ENCODE measurements at regions not wholly inside any gene's neighbourhood (a gene's known extent, or its start where the extent isn't known, plus 50 kb on each side); places are given as distances from the start of the nearest gene placed in this dataset.
"Not testable (repeated sequence)": the region's sequence is repeated elsewhere in the genome, so short reads cannot be mapped to it uniquely, and the experiment has no call there.

DNA sequence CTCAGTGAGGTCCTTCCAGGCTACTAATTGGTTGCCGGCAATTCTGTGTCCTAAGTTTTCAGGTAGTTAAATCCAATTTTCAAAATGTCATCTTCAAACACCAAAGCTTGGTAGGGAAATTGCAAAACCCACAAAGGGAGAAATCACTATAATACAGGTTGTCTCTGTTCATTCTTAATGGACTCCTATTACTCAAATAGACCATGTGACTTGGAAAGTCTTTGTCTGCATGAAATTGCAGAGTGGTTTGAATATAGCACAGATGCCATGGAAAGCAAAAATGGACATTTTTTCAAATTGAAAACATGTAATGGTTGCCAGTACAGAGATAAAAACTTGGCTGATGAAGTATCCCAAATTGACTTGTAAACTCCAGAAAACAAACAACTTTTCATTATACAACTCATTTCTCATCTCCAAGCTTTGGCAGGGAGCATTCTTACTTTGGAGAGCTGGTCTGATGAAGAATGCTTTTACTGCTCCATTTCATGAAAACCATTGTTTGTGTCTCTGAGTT lies 169.5 kb upstream of the PKN2 start:
- H3K27ac Mint-ChIP-seq = no peak overlapping the region
- H3K9me3 ChIP-seq (ENCODE audit: control insufficient read depth in 1 of 2, insufficient read depth in 1 of 2, low read length in 2 of 2) = no peaks in the 10 kb centered on the region
- intact Hi-C loops (cut with DNase I, micrococcal nuclease) = no loop called here
- no peaks in the 10 kb centered on the region for H3K4me1 Mint-ChIP-seq (ENCODE audit: low read depth)
- CTCF ChIA-PET = no interaction called here
- H3K4me3 ChIP-seq (ENCODE audit: low read length) = no peak overlapping the region
- no peaks in the 10 kb centered on the region for H3K4me1 ChIP-seq (ENCODE audit: insufficient read depth, low read length)
- H3K36me3 Mint-ChIP-seq (ENCODE audit: low read depth) = no peaks in the 10 kb centered on the region
- DNase-seq (no peak), ATAC-seq (ENCODE audit: poor library complexity) (no peak)
- no peak overlapping the region for H3K27ac ChIP-seq (ENCODE audit: low read depth in 1 of 2, low read length in 2 of 2)
- POLR2A ChIA-PET = no interaction called here
- peaks cover 3 to 8% of the 10 kb centered on the region in 2 experiments for H3K27me3 ChIP-seq (ENCODE audit: control insufficient read depth in 1 of 2, insufficient read depth in 2 of 2, low read length in 2 of 2)
- no peak overlapping the region for H3K4me3 Mint-ChIP-seq
- H3K27me3 Mint-ChIP-seq = peaks cover 31% of the 10 kb centered on the region
- H3K36me3 ChIP-seq (ENCODE audit: insufficient read depth, low read length) = no peaks in the 10 kb centered on the region
- H3K9me3 Mint-ChIP-seq = no peaks in the 10 kb centered on the region
- TF ChIP-seq CTCF (IDR thresholded peaks at IDR 0.05) = no peak

DNA sequence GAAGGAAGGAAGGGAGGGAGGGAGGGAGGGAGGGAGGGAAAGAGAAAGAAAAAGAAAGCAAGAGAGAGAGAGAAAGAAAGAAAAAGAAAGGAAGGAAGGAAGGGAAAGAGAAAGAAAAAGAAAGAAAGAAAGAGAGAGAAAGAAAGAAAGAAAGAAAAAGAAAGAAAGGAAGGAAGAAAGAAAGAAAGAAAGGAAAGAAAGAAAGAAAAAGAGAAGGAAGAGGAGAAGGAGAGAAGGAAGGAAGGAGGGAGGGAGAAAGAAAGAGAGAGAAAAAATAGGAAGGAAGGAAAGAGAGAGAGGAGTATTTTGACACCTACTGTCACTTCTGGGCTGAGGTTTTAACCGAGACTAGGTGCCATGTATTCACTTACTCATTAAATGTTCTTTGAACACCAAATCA lies 166.6 kb upstream of the PKN2 start:
- H3K27me3 ChIP-seq (ENCODE audit: control insufficient read depth in 1 of 2, insufficient read depth in 2 of 2, low read length in 2 of 2); DNase-seq; H3K4me3 Mint-ChIP-seq; H3K9me3 Mint-ChIP-seq; POLR2A ChIA-PET; H3K27ac Mint-ChIP-seq; H3K4me1 Mint-ChIP-seq (ENCODE audit: low read depth); H3K4me1 ChIP-seq (ENCODE audit: insufficient read depth, low read length); intact Hi-C loops (cut with DNase I, micrococcal nuclease); ATAC-seq (ENCODE audit: poor library complexity); H3K36me3 ChIP-seq (ENCODE audit: insufficient read depth, low read length); H3K4me3 ChIP-seq (ENCODE audit: low read length); H3K36me3 Mint-ChIP-seq (ENCODE audit: low read depth); H3K27ac ChIP-seq (ENCODE audit: low read depth in 1 of 2, low read length in 2 of 2); H3K9me3 ChIP-seq (ENCODE audit: control insufficient read depth in 1 of 2, insufficient read depth in 1 of 2, low read length in 2 of 2); CTCF ChIA-PET: not testable (repeated sequence)
- peaks cover 28% of the 10 kb centered on the region for H3K27me3 Mint-ChIP-seq

- ATAC-seq (ENCODE audit: poor library complexity) = no peak
- H3K4me1 ChIP-seq (ENCODE audit: insufficient read depth, low read length) = no peaks in the 10 kb centered on the region
- H3K27ac ChIP-seq (ENCODE audit: low read depth in 1 of 2, low read length in 2 of 2) = no peak overlapping the region
- Mint-ChIP-seq H3K4me1 (ENCODE audit: low read depth) (no peaks in the 10 kb centered on the region), H3K27me3 (peaks cover 28% of the 10 kb centered on the region), H3K9me3 (no peaks in the 10 kb centered on the region), H3K36me3 (ENCODE audit: low read depth) (no peaks in the 10 kb centered on the region), H3K27ac (no peak overlapping the region), H3K4me3 (no peak overlapping the region)
- ChIA-PET POLR2A (no interaction called here), CTCF (no interaction called here)
- no peak for TF ChIP-seq CTCF (IDR thresholded peaks at IDR 0.05)
- no peak overlapping the region for H3K4me3 ChIP-seq (ENCODE audit: low read length)
- H3K27me3 ChIP-seq (ENCODE audit: control insufficient read depth in 1 of 2, insufficient read depth in 2 of 2, low read length in 2 of 2) = no peaks in the 10 kb centered on the region
- no peaks in the 10 kb centered on the region for H3K9me3 ChIP-seq (ENCODE audit: control insufficient read depth in 1 of 2, insufficient read depth in 1 of 2, low read length in 2 of 2)
- DNase-seq = no peak
- intact Hi-C loops (cut with DNase I, micrococcal nuclease) = no loop called here
- H3K36me3 ChIP-seq (ENCODE audit: insufficient read depth, low read length) = no peaks in the 10 kb centered on the region
Measured at GRCh38 chr1:88519156-88519555, 164.9 kb upstream of the PKN2 start.

GRCh38 chr1:88523854-88524528 lies 160.1 kb upstream of the PKN2 start:
- H3K27ac ChIP-seq (ENCODE audit: low read depth in 1 of 2, low read length in 2 of 2) = no peak overlapping the region
- no peak for DNase-seq
- no peaks in the 10 kb centered on the region for H3K9me3 ChIP-seq (ENCODE audit: control insufficient read depth in 1 of 2, insufficient read depth in 1 of 2, low read length in 2 of 2)
- CTCF ChIA-PET = no interaction called here
- H3K36me3 Mint-ChIP-seq (ENCODE audit: low read depth) = no peaks in the 10 kb centered on the region
- no peak overlapping the region for H3K4me3 ChIP-seq (ENCODE audit: low read length)
- H3K27me3 Mint-ChIP-seq = peaks cover 9% of the 10 kb centered on the region
- H3K4me1 ChIP-seq (ENCODE audit: insufficient read depth, low read length) = no peaks in the 10 kb centered on the region
- no peak overlapping the region for H3K4me3 Mint-ChIP-seq
- no peak overlapping the region for H3K27ac Mint-ChIP-seq
- no peaks in the 10 kb centered on the region for H3K9me3 Mint-ChIP-seq
- H3K36me3 ChIP-seq (ENCODE audit: insufficient read depth, low read length) = no peaks in the 10 kb centered on the region
- H3K4me1 Mint-ChIP-seq (ENCODE audit: low read depth) = no peaks in the 10 kb centered on the region
- TF ChIP-seq CTCF (IDR thresholded peaks at IDR 0.05) = no peak
- intact Hi-C loops (cut with DNase I, micrococcal nuclease) = no loop called here
- no peaks in the 10 kb centered on the region for H3K27me3 ChIP-seq (ENCODE audit: control insufficient read depth in 1 of 2, insufficient read depth in 2 of 2, low read length in 2 of 2)
- no peak for ATAC-seq (ENCODE audit: poor library complexity)
- POLR2A ChIA-PET = no interaction called here

All from CD4-positive, alpha-beta T cell (primary cell).